ENCODE measurements at regions not wholly inside any gene's neighbourhood (a gene's known extent, or its start where the extent isn't known, plus 50 kb on each side); places are given as distances from the start of the nearest gene placed in this dataset.

- TF ChIP-seq E2F6 (IDR thresholded peaks at IDR 0.05; ENCODE audit: borderline replicate concordance in 1 of 2, extremely low read depth in 1 of 2, insufficient read depth in 1 of 2, insufficient read length in 1 of 2, low read depth in 1 of 2, low read length in 1 of 2, poor library complexity in 1 of 2, severe bottlenecking in 1 of 2), result peak in 1 of 2 experiments; percentile 83
- no peak for TF ChIP-seq XRCC4 (IDR thresholded peaks at IDR 0.05; ENCODE audit: extremely low read depth, insufficient read depth, insufficient read length)
- peak; percentile 23 for TF ChIP-seq TBP (optimal IDR thresholded peaks at IDR 0.05; ENCODE audit: low read depth, low read length)
- no peak for TF ChIP-seq ZNF408 (CRISPR knock-in tag; IDR thresholded peaks at IDR 0.05; ENCODE audit: low read depth)
- no peak for TF ChIP-seq ZNF253 (CRISPR knock-in tag; conservative IDR thresholded peaks at IDR 0.05)
- TF ChIP-seq MTA2 (IDR thresholded peaks at IDR 0.05; ENCODE audit: low read depth), result no peak
- TF ChIP-seq NELFE (IDR thresholded peaks at IDR 0.05; ENCODE audit: insufficient read depth, insufficient read length), result no peak
- TF ChIP-seq FOXJ2 (tag; IDR thresholded peaks at IDR 0.05), result no peak
- no peak for TF ChIP-seq RREB1 (CRISPR knock-in tag; IDR thresholded peaks at IDR 0.05)
- no peak for TF ChIP-seq ZNF707 (CRISPR knock-in tag; conservative IDR thresholded peaks at IDR 0.05)
- TF ChIP-seq ZNF280A (IDR thresholded peaks at IDR 0.05; ENCODE audit: low read depth, partially characterized antibody), result no peak
- no peak for TF ChIP-seq CBX2 (IDR thresholded peaks at IDR 0.05; ENCODE audit: insufficient read depth, low read length, poor library complexity, severe bottlenecking)
- no peak for TF ChIP-seq ZFP36 (IDR thresholded peaks at IDR 0.05; ENCODE audit: low read depth, low read length, partially characterized antibody)
- no peak for TF ChIP-seq FOXM1 (IDR thresholded peaks at IDR 0.05; ENCODE audit: low read depth)
- no peak for TF ChIP-seq FOXM1 (CRISPR knock-in tag; IDR thresholded peaks at IDR 0.05; ENCODE audit: low read depth)
- no peak for TF ChIP-seq SMAD3 (CRISPR knock-in tag; conservative IDR thresholded peaks at IDR 0.05)
- TF ChIP-seq ZNF384 (IDR thresholded peaks at IDR 0.05; ENCODE audit: low read depth, low read length), result no peak
- TF ChIP-seq U2AF1 (optimal IDR thresholded peaks at IDR 0.05; ENCODE audit: low read depth, low read length), result no peak
These were observed 265.7 kb downstream of the OR4C45 start (continued) for GRCh38 chr11:50298182-50298988.
